ENCODE measurements at regions not wholly inside any gene's neighbourhood (a gene's known extent, or its start where the extent isn't known, plus 50 kb on each side); places are given as distances from the start of the nearest gene placed in this dataset.

- H3K9ac ChIP-seq: no peak overlapping the region
- no peaks in the 10 kb centered on the region for H3K9me3 ChIP-seq (ENCODE audit: low read depth)
- DNase-seq (ENCODE audit: low spot score): no peak
- no peaks in the 10 kb centered on the region for H3K36me3 ChIP-seq
- TF ChIP-seq EZH2 (IDR thresholded peaks at IDR 0.05) (no peak), EZH2phosphoT487 (IDR thresholded peaks at IDR 0.05) (no peak), CTCF (IDR thresholded peaks at IDR 0.05) (no peak)
- Mint-ChIP-seq H3K36me3 (no peaks in the 10 kb centered on the region), H3K27ac (no peak overlapping the region), H3K4me1 (peaks cover 7% of the 10 kb centered on the region), H3K4me3 (no peak overlapping the region), H3K9me3 (no peaks in the 10 kb centered on the region), H3K27me3 (ENCODE audit: insufficient read depth, low read depth) (peaks cover 10% of the 10 kb centered on the region)
- no peak overlapping the region for H3K27ac ChIP-seq
- H3K4me1 ChIP-seq: no peaks in the 10 kb centered on the region
- no peaks in the 10 kb centered on the region for H3K79me2 ChIP-seq (ENCODE audit: low read depth)
- H3K4me3 ChIP-seq: no peak overlapping the region
- H4K20me1 ChIP-seq (ENCODE audit: low read depth): no peaks in the 10 kb centered on the region
- no peak overlapping the region for H3K4me2 ChIP-seq
- no peaks in the 10 kb centered on the region for H3F3A ChIP-seq (ENCODE audit: low read depth)
- no peak overlapping the region for H2AFZ ChIP-seq (replicated peaks)
- H3K27me3 ChIP-seq: no peaks in the 10 kb centered on the region
These were observed 136.7 kb upstream of the WSCD1 start for GRCh38 chr17:5933430-5933829.

GRCh38 chr17:5941258-5941657 is 128.9 kb upstream of the WSCD1 start:
- Histone ChIP-seq H3K4me3 (no peak overlapping the region), H3K27me3 (no peaks in the 10 kb centered on the region), H3K4me1 (peaks cover 4% of the 10 kb centered on the region), H3K4me2 (no peak overlapping the region), H3K79me2 (ENCODE audit: low read depth) (no peaks in the 10 kb centered on the region), H2AFZ (replicated peaks) (no peak overlapping the region), H3K36me3 (no peaks in the 10 kb centered on the region), H3K27ac (no peak overlapping the region), H3F3A (ENCODE audit: low read depth) (no peaks in the 10 kb centered on the region), H3K9me3 (ENCODE audit: low read depth) (no peaks in the 10 kb centered on the region), H3K9ac (no peak overlapping the region), H4K20me1 (ENCODE audit: low read depth) (no peaks in the 10 kb centered on the region)
- H3K4me1 Mint-ChIP-seq: peaks cover 11% of the 10 kb centered on the region
- no peak overlapping the region for H3K4me3 Mint-ChIP-seq
- no peaks in the 10 kb centered on the region for H3K36me3 Mint-ChIP-seq
- H3K27ac Mint-ChIP-seq: no peak overlapping the region
- H3K27me3 Mint-ChIP-seq (ENCODE audit: insufficient read depth, low read depth): peaks cover 7% of the 10 kb centered on the region
- no peak for DNase-seq (ENCODE audit: low spot score)
- H3K9me3 Mint-ChIP-seq: peaks cover 8% of the 10 kb centered on the region
- TF ChIP-seq CTCF (IDR thresholded peaks at IDR 0.05) (no peak), EZH2 (IDR thresholded peaks at IDR 0.05) (no peak), EZH2phosphoT487 (IDR thresholded peaks at IDR 0.05) (no peak)

GRCh38 chr17:5942687-5943086 is 127.5 kb upstream of the WSCD1 start:
- H3K27me3 Mint-ChIP-seq (ENCODE audit: insufficient read depth, low read depth): peaks cover 12% of the 10 kb centered on the region
- Histone ChIP-seq H3K79me2 (ENCODE audit: low read depth) (no peaks in the 10 kb centered on the region), H3K9me3 (ENCODE audit: low read depth) (no peaks in the 10 kb centered on the region), H3K27me3 (no peaks in the 10 kb centered on the region), H4K20me1 (ENCODE audit: low read depth) (no peaks in the 10 kb centered on the region), H3K4me1 (peaks cover 4% of the 10 kb centered on the region), H3K36me3 (no peaks in the 10 kb centered on the region), H2AFZ (replicated peaks) (peak overlapping the region; percentile 40), H3F3A (ENCODE audit: low read depth) (no peaks in the 10 kb centered on the region), H3K9ac (no peak overlapping the region), H3K4me3 (no peak overlapping the region), H3K4me2 (no peak overlapping the region), H3K27ac (no peak overlapping the region)
- no peak overlapping the region for H3K4me3 Mint-ChIP-seq
- peaks cover 13% of the 10 kb centered on the region for H3K9me3 Mint-ChIP-seq
- TF ChIP-seq EZH2phosphoT487 (IDR thresholded peaks at IDR 0.05) (no peak), CTCF (IDR thresholded peaks at IDR 0.05) (no peak), EZH2 (IDR thresholded peaks at IDR 0.05) (no peak)
- peaks cover 11% of the 10 kb centered on the region for H3K4me1 Mint-ChIP-seq
- peaks cover 2% of the 10 kb centered on the region for H3K36me3 Mint-ChIP-seq
- DNase-seq (ENCODE audit: low spot score): no peak
- peak overlapping the region; percentile 5 for H3K27ac Mint-ChIP-seq
